ENCODE measurements at regions not wholly inside any gene's neighbourhood (a gene's known extent, or its start where the extent isn't known, plus 50 kb on each side); places are given as distances from the start of the nearest gene placed in this dataset.

- TF ChIP-seq POLR2A (IDR thresholded peaks at IDR 0.05) (no peak), CTCF (IDR thresholded peaks at IDR 0.05 in 4 of 5, conservative IDR thresholded peaks at IDR 0.05 in 1 of 5) (no peak)
These were observed 52.2 kb upstream of the MAP3K1 start for GRCh38 chr5:56763182-56763581.

Measured in gastrocnemius medialis (tissue), 4 donors.